Hepatocyte (in vitro differentiated cells): ENCODE measurements at regions not wholly inside any gene's neighbourhood (a gene's known extent, or its start where the extent isn't known, plus 50 kb on each side); places are given as distances from the start of the nearest gene placed in this dataset.

ENCODE experiments used
- DNase-seq: peaks from one replicate; pipeline ENCODE4 v3.0.0-alpha.2; 2016; ENCODE audit warnings: low spot score
- H2AFZ ChIP-seq: fragments of 200-600 bp; sonication (generic); 2 replicates; pipeline ENCODE4 v1.6.0; 2016; ENCODE audit warnings: antibody characterized with exemption, mild to moderate bottlenecking
- H3K27ac ChIP-seq: fragments of 200-600 bp; sonication (generic); 2 replicates; pipeline ENCODE4 v1.5.1; 2016; ENCODE audit warnings: mild to moderate bottlenecking
- H3K27me3 ChIP-seq: fragments of 200-600 bp; sonication (generic); 2 replicates; pipeline ENCODE4 v1.6.1; 2016
- H3K36me3 ChIP-seq: fragments of 200-600 bp; sonication (generic); replicated peaks from 2 replicates; pipeline ENCODE4 v1.5.1; 2016; ENCODE audit warnings: low read depth; ENCODE audit not compliant: insufficient read depth
- H3K4me1 ChIP-seq: fragments of 200-600 bp; sonication (generic); 2 replicates; pipeline ENCODE4 v1.5.1; 2016; ENCODE audit warnings: mild to moderate bottlenecking, moderate library complexity; ENCODE audit not compliant: insufficient read depth
- H3K4me2 ChIP-seq: fragments of 200-600 bp; sonication (generic); 2 replicates; pipeline ENCODE4 v1.6.0; 2016
- H3K4me3 ChIP-seq: fragments of 200-600 bp; sonication (generic); 2 replicates; pipeline ENCODE4 v1.5.1; 2016; ENCODE audit warnings: mild to moderate bottlenecking
- H3K79me2 ChIP-seq: fragments of 200-600 bp; sonication (generic); 2 replicates; pipeline ENCODE4 v1.6.0; 2017; ENCODE audit warnings: mild to moderate bottlenecking
- H3K9me2 ChIP-seq: fragments of 200-600 bp; sonication (generic); replicated peaks from 2 replicates; pipeline ENCODE4 v1.6.0; 2017; ENCODE audit warnings: mild to moderate bottlenecking; ENCODE audit not compliant: insufficient read depth
- H3K9me3 ChIP-seq: fragments of 200-600 bp; sonication (generic); 2 replicates; pipeline ENCODE4 v1.5.1; 2016; ENCODE audit warnings: low read depth, mild to moderate bottlenecking
- H4K20me1 ChIP-seq: fragments of 200-600 bp; sonication (generic); 2 replicates; pipeline ENCODE4 v1.6.0; 2016; ENCODE audit warnings: mild to moderate bottlenecking; ENCODE audit not compliant: insufficient read depth, poor library complexity, severe bottlenecking
- EZH2 ChIP-seq: fragments of 200-600 bp; sonication (generic); IDR thresholded peaks from 2 replicates; pipeline ENCODE4 v1.6.1; 2016; ENCODE audit warnings: antibody characterized with exemption, mild to moderate bottlenecking, borderline replicate concordance
- EZH2phosphoT487 ChIP-seq: fragments of 200-600 bp; sonication (generic); IDR thresholded peaks from one replicate; pipeline ENCODE4 v1.6.1; 2018; ENCODE audit warnings: antibody characterized with exemption, mild to moderate bottlenecking, low read depth, moderate library complexity; ENCODE audit not compliant: unreplicated experiment, severe bottlenecking
- WGBS: methylation state at CpG from one replicate; pipeline ENCODE4 v1.1.6; 2016; ENCODE audit warnings: low lambda C conversion rate; ENCODE audit errors: missing lambda C conversion rate; 5-methylcytosine and 5-hydroxymethylcytosine counted together
- TF ChIP-seq, protein P1 (sequence below): fragments of 200-600 bp; sonication (generic); IDR thresholded peaks from 2 replicates; pipeline ENCODE4 v1.5.1; 2016; ENCODE audit warnings: antibody characterized with exemption, mild to moderate bottlenecking; ENCODE audit not compliant: poor library complexity

DNA sequence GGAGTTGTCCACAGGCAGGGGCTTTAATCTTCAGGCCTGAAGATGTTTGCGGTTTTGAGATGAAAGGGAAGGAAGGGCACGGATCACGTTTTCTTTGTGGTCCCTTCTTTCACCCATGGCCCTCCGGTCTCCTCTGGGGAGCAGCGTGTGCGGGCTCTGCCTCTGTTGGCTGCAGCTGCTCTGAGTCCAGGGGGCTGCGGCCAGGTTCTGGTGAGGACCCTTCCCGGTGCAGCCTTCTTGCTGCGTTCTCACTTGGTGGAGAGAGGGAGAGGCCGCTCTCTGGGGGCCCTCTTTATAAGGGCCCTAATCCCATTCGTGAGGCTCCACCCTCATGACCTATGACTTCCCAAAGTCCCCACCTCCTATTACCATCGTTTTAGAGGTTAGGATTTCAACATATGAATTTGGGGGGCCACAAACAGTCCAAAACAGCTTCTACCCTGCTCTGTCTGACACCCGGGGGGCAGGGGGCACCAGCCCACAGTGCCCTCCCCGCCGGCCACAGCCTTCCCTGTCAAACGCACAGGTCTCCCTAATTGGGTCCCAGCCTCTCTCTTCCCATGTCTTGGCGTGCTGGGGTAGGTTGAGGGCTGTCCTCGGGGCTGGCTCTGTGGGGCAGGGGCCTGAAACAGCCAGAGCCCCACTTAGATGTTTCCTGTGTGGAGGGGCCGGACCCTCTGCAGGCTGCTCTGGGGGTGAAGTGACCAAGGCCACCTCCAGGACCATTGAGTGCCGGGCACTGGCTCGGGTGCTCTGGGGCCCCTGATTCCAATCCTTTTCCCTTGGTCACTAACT is 100.1 kb upstream of the C1orf174 start:
- H3K9me2 ChIP-seq = no peaks in the 10 kb centered on the region
- no peaks in the 10 kb centered on the region for H3K36me3 ChIP-seq
- no peaks in the 10 kb centered on the region for H3K79me2 ChIP-seq
- no peak for DNase-seq
- no peaks in the 10 kb centered on the region for H3K9me3 ChIP-seq
- no peak overlapping the region for H3K4me2 ChIP-seq
- H3K4me1 ChIP-seq = no peaks in the 10 kb centered on the region
- no peak overlapping the region for H2AFZ ChIP-seq
- 81% methylated on average over 19 of the region's 21 CpGs for WGBS
- no peak overlapping the region for H3K27ac ChIP-seq
- no peaks in the 10 kb centered on the region for H3K27me3 ChIP-seq
- no peak for TF ChIP-seq EZH2
- TF ChIP-seq, protein P1, sequence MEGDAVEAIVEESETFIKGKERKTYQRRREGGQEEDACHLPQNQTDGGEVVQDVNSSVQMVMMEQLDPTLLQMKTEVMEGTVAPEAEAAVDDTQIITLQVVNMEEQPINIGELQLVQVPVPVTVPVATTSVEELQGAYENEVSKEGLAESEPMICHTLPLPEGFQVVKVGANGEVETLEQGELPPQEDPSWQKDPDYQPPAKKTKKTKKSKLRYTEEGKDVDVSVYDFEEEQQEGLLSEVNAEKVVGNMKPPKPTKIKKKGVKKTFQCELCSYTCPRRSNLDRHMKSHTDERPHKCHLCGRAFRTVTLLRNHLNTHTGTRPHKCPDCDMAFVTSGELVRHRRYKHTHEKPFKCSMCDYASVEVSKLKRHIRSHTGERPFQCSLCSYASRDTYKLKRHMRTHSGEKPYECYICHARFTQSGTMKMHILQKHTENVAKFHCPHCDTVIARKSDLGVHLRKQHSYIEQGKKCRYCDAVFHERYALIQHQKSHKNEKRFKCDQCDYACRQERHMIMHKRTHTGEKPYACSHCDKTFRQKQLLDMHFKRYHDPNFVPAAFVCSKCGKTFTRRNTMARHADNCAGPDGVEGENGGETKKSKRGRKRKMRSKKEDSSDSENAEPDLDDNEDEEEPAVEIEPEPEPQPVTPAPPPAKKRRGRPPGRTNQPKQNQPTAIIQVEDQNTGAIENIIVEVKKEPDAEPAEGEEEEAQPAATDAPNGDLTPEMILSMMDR = no peak
- TF ChIP-seq EZH2phosphoT487 = no peak
- H3K4me3 ChIP-seq = no peak overlapping the region
- H4K20me1 ChIP-seq = no peaks in the 10 kb centered on the region

DNA sequence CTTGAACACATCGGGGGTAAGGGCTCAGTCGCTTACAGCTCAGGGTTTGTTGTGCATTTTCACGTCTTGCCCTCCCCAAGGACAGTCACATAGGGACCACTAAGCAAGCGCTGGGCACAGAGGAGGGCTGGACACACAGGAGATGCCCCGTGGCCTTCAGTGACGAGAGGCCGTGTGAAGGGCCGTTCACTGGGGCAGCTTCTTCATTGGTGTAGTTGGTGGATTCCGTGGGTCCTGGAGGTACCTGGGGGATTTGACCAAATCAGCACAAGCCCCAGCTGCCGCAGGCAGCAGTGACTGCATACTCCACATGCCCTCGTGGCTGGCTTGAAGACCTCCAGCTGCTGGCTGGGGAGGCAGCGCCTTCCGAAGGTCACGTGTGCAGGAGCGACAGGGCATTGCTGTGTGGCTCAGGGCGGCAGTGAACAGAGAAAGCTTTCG is 100.8 kb upstream of the C1orf174 start:
- H3K9me2 ChIP-seq = no peaks in the 10 kb centered on the region
- no peaks in the 10 kb centered on the region for H4K20me1 ChIP-seq
- no peak overlapping the region for H3K4me2 ChIP-seq
- no peak for DNase-seq
- H3K4me1 ChIP-seq = no peaks in the 10 kb centered on the region
- H3K4me3 ChIP-seq = no peak overlapping the region
- 84% methylated on average over 17 of the region's 17 CpGs for WGBS
- H3K79me2 ChIP-seq = no peaks in the 10 kb centered on the region
- no peak overlapping the region for H2AFZ ChIP-seq
- H3K36me3 ChIP-seq = no peaks in the 10 kb centered on the region
- no peak overlapping the region for H3K27ac ChIP-seq
- H3K9me3 ChIP-seq = no peaks in the 10 kb centered on the region
- TF ChIP-seq EZH2 (no peak), EZH2phosphoT487 (no peak)
- TF ChIP-seq, protein P1 = no peak
- no peaks in the 10 kb centered on the region for H3K27me3 ChIP-seq

DNA sequence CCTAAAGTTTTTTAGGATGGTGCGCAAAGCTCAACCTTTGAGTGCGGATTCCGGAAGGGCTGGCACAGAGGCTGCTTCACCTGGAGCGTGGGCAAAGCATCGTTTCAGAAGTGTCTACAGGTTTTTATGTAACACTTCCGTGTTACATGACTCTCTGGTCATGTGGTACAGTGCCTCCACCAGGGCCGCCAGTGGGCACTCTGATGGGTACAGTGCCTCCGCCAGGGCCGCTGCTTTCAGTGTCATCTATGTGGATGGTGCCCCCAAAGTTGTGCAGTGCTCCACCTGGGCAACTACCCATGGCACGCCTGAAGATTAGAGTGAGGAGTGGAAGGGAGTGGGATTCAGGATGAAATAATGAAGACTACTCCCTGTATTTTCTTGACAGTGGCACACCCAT is 101.4 kb upstream of the C1orf174 start:
- Histone ChIP-seq H3K4me2 (no peak overlapping the region), H3K4me1 (no peaks in the 10 kb centered on the region), H3K4me3 (no peak overlapping the region), H3K9me2 (no peaks in the 10 kb centered on the region), H4K20me1 (no peaks in the 10 kb centered on the region), H3K79me2 (no peaks in the 10 kb centered on the region), H3K27ac (no peak overlapping the region), H3K36me3 (no peaks in the 10 kb centered on the region), H3K9me3 (no peaks in the 10 kb centered on the region), H2AFZ (no peak overlapping the region), H3K27me3 (no peaks in the 10 kb centered on the region)
- 97% methylated on average over 10 of the region's 10 CpGs for WGBS
- TF ChIP-seq, protein P1 = no peak
- no peak for TF ChIP-seq EZH2phosphoT487
- TF ChIP-seq EZH2 = no peak
- no peak for DNase-seq
